ENCODE measurements at regions not wholly inside any gene's neighbourhood (a gene's known extent, or its start where the extent isn't known, plus 50 kb on each side); places are given as distances from the start of the nearest gene placed in this dataset.

DNA sequence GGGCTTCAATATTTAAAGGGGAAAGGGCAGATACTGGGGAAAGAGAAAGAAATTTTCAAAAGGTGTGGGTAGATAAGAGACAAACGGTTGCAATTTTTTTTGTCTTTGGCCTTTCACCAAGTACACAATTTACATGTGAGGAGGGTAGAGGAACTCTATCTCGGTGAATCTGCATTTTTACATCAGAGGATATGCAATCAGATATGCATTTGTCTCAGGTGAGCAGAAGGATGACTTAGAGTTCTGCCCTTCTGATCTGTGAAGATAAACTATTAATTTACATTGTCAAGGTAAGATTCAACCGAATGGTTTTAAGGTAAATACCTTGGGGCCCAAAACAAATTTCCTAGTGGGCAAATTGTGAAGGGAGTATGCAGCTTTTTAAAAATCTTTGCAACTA lies 169.9 kb downstream of the COX18 start:
- TF ChIP-seq, protein P1, sequence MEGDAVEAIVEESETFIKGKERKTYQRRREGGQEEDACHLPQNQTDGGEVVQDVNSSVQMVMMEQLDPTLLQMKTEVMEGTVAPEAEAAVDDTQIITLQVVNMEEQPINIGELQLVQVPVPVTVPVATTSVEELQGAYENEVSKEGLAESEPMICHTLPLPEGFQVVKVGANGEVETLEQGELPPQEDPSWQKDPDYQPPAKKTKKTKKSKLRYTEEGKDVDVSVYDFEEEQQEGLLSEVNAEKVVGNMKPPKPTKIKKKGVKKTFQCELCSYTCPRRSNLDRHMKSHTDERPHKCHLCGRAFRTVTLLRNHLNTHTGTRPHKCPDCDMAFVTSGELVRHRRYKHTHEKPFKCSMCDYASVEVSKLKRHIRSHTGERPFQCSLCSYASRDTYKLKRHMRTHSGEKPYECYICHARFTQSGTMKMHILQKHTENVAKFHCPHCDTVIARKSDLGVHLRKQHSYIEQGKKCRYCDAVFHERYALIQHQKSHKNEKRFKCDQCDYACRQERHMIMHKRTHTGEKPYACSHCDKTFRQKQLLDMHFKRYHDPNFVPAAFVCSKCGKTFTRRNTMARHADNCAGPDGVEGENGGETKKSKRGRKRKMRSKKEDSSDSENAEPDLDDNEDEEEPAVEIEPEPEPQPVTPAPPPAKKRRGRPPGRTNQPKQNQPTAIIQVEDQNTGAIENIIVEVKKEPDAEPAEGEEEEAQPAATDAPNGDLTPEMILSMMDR (conservative IDR thresholded peaks at IDR 0.05), result no peak
- H3K27ac ChIP-seq, result no peak overlapping the region

DNA sequence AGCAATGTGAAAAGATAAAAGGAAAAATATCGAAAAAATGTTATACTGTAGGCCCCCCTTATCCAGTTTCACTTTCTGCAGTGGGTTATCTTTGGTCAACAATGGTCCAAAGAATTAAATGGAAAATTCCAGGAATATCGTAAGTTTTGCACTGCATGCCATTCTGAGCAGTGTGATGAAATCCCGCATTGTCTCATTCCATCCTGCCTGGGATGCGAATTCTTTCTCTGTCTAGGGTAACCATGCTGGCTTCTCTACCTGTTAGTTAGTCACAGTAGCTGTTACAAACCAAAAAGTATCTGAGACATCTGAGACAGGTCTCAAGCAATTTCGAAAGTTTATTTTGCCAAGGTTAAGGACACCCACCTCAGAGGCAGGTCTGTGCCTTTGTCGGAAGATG lies 170.3 kb downstream of the COX18 start:
- no peak overlapping the region for H3K27ac ChIP-seq
- TF ChIP-seq ZFX (IDR thresholded peaks at IDR 0.05), result no peak
- TF ChIP-seq, protein P1 (conservative IDR thresholded peaks at IDR 0.05), result no peak

DNA sequence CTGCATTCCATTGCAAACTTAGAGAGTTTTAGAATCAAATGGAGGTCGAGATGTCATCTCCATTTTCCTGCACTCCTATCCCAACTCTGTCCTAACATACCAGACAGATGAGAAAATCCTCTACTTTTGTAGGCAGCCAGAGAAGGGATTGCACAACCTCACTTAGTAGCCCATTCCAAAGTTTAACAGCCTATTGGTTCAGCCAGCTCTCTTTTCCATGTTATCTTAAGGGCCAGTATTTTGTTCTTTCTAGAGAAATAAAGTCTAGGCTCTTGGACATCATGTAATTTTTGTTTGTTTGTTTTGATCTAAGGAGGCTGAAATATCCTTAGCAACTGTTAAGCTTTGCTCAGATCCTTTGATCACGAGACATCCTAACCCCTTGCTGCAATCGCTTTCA lies 173.0 kb downstream of the COX18 start:
- no peak for TF ChIP-seq ZFX (IDR thresholded peaks at IDR 0.05)
- TF ChIP-seq, protein P1 (conservative IDR thresholded peaks at IDR 0.05), result no peak
- no peak overlapping the region for H3K27ac ChIP-seq

DNA sequence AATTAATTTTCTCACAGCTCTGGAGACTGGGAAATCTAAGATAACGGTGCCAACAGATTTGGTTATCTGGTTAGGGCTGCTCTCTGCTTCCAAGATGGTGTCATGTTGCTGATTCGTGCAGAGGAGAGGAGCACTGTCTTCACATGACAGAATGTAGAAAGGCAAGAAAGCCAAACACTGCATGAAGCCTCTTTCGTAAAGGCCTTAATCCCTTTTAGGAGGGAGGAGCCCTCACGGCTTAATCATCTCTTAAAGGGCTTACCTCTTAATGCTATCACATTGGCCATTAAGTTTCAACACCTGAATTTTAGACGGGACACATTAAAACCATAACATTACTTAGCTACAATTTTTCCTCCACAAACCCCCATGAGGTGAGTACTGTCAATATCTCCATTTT lies 174.1 kb downstream of the COX18 start:
- no peak for TF ChIP-seq ZFX (IDR thresholded peaks at IDR 0.05)
- TF ChIP-seq, protein P1 (conservative IDR thresholded peaks at IDR 0.05), result no peak

DNA sequence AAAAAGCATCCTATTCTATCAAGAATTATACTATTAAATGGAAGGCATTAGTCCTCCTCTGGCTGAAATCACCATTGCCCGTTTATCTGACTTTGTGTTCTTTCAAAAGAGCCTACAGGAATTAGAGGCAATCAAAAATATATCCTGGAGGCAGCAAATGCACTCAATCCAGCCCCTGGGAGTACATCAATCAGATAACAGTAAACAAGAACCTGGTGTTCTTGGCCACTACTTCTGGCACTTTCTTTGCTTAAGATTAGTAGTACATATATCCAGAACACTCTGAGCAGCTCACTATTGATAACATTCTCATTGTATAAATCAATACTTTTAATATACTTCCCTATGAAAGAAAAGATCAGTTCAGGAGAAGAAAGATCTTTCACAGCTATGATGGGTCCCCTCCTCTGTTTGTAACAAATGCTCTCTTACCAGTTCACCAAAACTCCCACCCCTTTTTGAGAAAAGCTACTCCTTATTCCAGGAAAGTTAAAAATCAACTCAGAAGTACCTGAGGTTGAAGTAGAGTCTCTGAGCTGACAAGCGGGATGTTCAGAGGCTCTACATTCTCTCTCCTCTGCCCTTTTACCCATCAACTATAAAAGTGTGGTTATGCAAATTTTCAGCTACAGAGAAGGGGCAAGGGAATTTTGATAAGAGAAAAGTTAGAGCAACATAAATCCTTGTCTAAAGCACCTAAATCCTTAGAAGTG lies 176.0 kb downstream of the COX18 start:
- H3K27ac ChIP-seq, result no peak overlapping the region
- TF ChIP-seq ZFX (IDR thresholded peaks at IDR 0.05), result no peak
- TF ChIP-seq, protein P1 (conservative IDR thresholded peaks at IDR 0.05), result no peak

More for the DNA sequence above, 174.1 kb downstream of the COX18 start:
- peak overlapping the region; percentile 42; the same call in 1 of the 2 replicates for H3K27ac ChIP-seq

DNA sequence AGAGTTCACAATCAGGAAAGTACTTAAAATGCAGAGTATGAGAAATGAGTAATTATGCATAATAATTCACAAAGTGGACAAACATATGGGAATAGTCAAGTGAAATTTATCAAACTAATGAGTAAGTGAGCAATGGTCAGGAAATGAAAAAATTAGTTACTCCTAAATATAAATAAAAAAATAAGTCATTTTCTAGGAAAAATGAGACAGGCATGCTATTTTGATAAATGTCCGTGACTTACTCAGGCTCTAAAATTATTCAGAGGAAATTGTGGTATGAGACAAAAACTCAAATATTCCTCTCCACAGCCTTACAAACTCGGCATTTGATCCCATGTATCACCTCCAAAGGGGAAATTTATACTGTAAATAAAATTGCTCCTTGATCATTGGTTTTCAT lies 181.2 kb downstream of the COX18 start:
- TF ChIP-seq, protein P1 (conservative IDR thresholded peaks at IDR 0.05), result no peak
- no peak for TF ChIP-seq ZFX (IDR thresholded peaks at IDR 0.05)
- no peak overlapping the region for H3K27ac ChIP-seq

DNA sequence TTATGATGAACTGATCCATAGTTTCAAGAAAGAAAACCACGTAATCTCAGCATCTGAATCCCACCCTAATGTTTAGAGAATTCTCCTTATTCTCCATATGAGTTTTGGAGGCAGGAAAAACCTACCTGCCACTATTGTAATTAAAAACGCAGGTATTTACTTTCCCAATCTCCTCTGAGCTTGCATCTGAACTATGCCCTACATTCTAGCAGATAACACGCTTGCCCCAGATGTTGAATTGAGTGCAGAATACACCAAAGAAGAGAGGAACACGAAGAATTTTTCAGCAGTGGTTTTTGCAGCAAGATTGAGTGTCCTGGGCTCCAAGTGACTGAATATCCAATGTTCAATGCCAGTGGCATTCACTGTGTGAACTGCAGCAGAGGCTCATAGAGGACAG lies 182.4 kb downstream of the COX18 start:
- H3K27ac ChIP-seq, result no peak overlapping the region
- TF ChIP-seq, protein P1 (conservative IDR thresholded peaks at IDR 0.05), result no peak
- TF ChIP-seq ZFX (IDR thresholded peaks at IDR 0.05), result no peak
